Coronary artery (tissue), 2 donors: ENCODE measurements at regions not wholly inside any gene's neighbourhood (a gene's known extent, or its start where the extent isn't known, plus 50 kb on each side); places are given as distances from the start of the nearest gene placed in this dataset.

Experiments
- DNase-seq: peaks from one replicate; pipeline ENCODE4 v3.0.0-alpha.2; 2017; ENCODE audit warnings: low spot score
- H3K27ac ChIP-seq, 2 donors: fragments of 200-600 bp; sonication (generic); one replicate each; pipeline ENCODE4 v1.5.1; 2016 to 2019
- H3K4me3 ChIP-seq: fragments of 200-600 bp; sonication (generic); 2 replicates; pipeline ENCODE4 v1.5.1; 2016; ENCODE audit warnings: mild to moderate bottlenecking, moderate library complexity
- TF ChIP-seq, protein P1 (sequence below): fragments of 200-600 bp; sonication (generic); IDR thresholded peaks from one replicate; pipeline ENCODE4 v1.5.1; 2019; ENCODE audit warnings: antibody characterized with exemption

DNA sequence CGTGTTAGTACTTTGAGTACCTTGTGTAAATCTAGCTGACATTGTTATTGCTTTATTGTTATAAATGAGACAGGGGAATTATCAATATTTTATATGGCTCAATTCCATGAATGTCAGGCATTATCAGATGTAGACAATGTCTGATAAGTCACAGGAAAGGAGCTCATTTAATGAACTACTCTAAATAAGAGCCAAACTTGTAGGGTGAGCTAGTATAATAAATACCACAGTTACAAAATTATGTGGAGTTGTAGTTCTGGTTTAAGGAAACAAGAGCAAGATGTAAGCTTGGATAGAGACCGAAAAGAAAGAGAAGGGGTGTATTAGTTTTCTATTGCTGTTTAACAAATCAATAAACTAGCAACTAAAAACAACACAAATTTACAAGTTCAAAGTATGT is 891.8 kb upstream of the SLITRK1 start:
- H3K27ac ChIP-seq: no peak overlapping the region
- H3K4me3 ChIP-seq: no peak overlapping the region
- no peak for DNase-seq
- TF ChIP-seq, protein P1, sequence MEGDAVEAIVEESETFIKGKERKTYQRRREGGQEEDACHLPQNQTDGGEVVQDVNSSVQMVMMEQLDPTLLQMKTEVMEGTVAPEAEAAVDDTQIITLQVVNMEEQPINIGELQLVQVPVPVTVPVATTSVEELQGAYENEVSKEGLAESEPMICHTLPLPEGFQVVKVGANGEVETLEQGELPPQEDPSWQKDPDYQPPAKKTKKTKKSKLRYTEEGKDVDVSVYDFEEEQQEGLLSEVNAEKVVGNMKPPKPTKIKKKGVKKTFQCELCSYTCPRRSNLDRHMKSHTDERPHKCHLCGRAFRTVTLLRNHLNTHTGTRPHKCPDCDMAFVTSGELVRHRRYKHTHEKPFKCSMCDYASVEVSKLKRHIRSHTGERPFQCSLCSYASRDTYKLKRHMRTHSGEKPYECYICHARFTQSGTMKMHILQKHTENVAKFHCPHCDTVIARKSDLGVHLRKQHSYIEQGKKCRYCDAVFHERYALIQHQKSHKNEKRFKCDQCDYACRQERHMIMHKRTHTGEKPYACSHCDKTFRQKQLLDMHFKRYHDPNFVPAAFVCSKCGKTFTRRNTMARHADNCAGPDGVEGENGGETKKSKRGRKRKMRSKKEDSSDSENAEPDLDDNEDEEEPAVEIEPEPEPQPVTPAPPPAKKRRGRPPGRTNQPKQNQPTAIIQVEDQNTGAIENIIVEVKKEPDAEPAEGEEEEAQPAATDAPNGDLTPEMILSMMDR: no peak

DNA sequence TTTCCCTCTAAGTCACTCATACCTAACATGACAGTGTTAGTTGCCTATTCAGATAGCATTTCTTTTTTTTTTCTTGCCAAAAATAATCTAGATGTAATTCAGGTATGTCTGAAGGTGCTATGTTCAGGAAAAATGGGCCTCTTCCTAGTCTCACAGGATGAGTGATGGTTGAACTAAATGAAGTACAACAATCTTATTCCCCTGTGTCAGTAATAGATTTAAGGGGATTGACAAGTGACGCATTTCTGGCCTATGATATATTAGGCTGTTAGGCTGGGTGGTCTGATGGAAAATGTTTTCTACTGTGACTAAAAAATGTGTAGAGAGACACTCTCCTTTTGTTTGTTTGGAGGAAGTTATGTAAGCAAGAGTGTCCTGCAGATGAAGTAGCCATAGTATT is 878.7 kb upstream of the SLITRK1 start:
- Histone ChIP-seq H3K27ac (no peak overlapping the region), H3K4me3 (no peak overlapping the region)
- TF ChIP-seq, protein P1: no peak
- DNase-seq: no peak

DNA sequence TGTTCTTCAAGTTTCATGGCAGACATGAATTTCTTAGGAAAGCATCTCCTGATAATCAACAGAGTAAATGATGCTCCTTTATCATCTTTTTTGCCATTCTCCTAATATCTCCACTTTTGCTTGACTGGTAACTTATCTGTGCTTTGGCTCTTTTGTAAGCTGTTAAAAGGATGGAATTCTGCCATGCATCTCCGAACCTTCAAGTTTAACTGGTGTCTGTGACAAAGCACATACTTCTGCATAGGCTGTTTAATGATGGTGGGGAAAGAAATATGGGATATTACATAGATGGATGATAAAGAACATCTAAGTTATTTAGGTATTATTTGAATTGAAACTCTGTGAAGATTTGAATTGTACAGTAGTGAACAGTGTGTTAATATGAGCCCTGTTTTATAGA is 866.9 kb upstream of the SLITRK1 start:
- TF ChIP-seq, protein P1: no peak
- DNase-seq: no peak
- no peak overlapping the region for H3K27ac ChIP-seq
- H3K4me3 ChIP-seq: no peak overlapping the region

DNA sequence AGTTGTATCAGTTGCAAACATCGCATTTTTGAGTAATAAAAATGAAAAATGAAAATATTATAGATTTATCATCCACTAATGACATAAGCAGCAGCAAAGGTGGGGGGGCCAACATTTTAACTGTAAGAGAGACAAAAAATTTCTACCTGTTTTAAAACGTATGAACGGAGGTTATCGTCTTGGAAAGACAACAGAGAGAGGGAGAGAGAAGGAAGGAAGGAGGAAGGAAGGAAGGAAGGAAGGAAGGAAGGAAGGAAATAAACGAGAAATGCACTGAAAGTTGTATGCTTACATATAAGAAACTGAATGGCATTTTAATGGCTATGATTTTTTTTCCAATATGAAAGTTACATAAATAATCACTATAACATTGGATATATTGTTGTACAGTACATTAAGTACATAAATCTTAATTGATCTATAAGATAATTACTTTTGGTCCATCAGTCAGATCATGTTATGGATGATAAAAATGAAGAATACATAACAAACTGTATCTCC is 862.8 kb upstream of the SLITRK1 start:
- H3K4me3 ChIP-seq: no peak overlapping the region
- TF ChIP-seq, protein P1: no peak
- DNase-seq: no peak
- H3K27ac ChIP-seq: no peak overlapping the region

DNA sequence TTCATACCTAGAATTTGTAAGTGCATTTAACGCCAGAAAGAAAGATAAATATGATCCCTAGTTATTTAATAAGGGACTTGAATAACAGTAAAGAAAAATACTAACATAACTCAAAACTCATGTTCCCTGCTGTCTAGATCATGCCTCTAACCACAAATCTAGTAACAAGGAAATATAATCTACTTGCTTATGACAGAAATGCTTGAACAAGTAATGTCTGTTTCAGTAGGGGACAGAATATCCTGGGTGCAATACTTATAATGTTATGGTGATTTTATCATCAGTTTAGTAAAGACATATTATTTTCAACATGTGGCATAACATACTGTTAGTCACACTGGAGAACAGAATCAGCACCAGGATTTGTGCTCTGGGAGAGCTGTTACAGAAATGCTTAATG is 861.9 kb upstream of the SLITRK1 start:
- H3K4me3 ChIP-seq: no peak overlapping the region
- TF ChIP-seq, protein P1: no peak
- H3K27ac ChIP-seq: no peak overlapping the region
- DNase-seq: no peak

DNA sequence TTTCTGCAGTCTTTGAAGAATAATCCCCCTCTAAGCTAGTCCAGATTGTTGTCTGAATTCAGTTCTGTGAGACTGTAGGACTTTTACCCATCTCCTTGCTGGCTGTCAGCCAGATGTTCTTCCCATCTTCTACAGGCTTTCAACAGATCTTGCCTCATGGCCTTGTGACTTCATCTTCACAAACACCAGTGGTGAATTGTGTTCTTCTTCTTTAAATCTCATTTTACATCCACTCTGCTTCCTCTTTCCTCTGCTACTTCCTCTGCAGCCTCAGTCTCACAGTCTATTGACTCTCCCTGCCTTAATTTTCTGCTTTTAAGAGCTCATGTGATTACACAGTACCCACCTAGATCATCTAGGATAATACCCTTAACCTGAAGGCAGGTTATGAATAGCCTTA is 859.0 kb upstream of the SLITRK1 start:
- H3K27ac ChIP-seq: no peak overlapping the region
- DNase-seq: no peak
- TF ChIP-seq, protein P1: no peak

DNA sequence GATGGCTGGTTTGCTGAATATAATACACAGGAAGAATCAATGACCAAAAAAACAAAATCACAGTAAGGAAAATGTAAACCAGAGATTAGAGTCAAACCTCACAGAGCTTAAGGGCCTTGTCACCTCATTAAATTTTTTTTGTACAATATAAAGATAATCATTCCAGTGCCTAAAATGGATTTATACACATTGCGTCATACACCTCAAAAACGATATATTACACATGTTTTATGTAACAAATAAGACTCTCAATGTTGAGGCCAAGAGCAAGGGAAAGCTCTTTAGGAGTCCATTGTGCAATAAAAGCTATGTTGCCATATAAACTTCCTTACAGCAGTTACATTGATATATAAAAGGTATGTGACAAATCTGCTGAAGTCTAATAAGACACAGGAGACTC is 856.7 kb upstream of the SLITRK1 start:
- TF ChIP-seq, protein P1: no peak
- Histone ChIP-seq H3K27ac (no peak overlapping the region), H3K4me3 (no peak overlapping the region)
- no peak for DNase-seq

More for the DNA sequence above, 859.0 kb upstream of the SLITRK1 start:
- no peak overlapping the region for H3K4me3 ChIP-seq
